Hematopoietic multipotent progenitor cell treated with erythropoietin and hydrocortisone succinate and interleukin-3 and kit ligand, for 6 days (in vitro differentiated cells): ENCODE measurements at regions not wholly inside any gene's neighbourhood (a gene's known extent, or its start where the extent isn't known, plus 50 kb on each side); places are given as distances from the start of the nearest gene placed in this dataset.

Experiments used
- DNase-seq: peaks from one replicate; pipeline ENCODE4 v3.0.0-alpha.2; 2015

GRCh38 chr11:80625563-80625962 lies 1184.7 kb upstream of the TENM4 start:
- no peak for DNase-seq

- DNase-seq: no peak
Observed at GRCh38 chr11:80621871-80622270, 1181.0 kb upstream of the TENM4 start.

- no peak for DNase-seq
Observed at GRCh38 chr11:80620867-80621266, 1180.0 kb upstream of the TENM4 start.

GRCh38 chr11:80617156-80617555 lies 1176.3 kb upstream of the TENM4 start:
- no peak for DNase-seq

GRCh38 chr11:80616070-80616800 lies 1175.4 kb upstream of the TENM4 start:
- DNase-seq: no peak

- DNase-seq: no peak
Observed at GRCh38 chr11:80613655-80614054, 1172.8 kb upstream of the TENM4 start.

- DNase-seq: no peak
Observed at GRCh38 chr11:80610516-80610915, 1169.7 kb upstream of the TENM4 start.

- no peak for DNase-seq
Observed at GRCh38 chr11:80603472-80603871, 1162.6 kb upstream of the TENM4 start.

GRCh38 chr11:80598905-80599304 lies 1158.1 kb upstream of the TENM4 start:
- no peak for DNase-seq

GRCh38 chr11:80596291-80596810 lies 1155.5 kb upstream of the TENM4 start:
- no peak for DNase-seq

GRCh38 chr11:80595011-80595410 lies 1154.2 kb upstream of the TENM4 start:
- peak; percentile 13 for DNase-seq

- DNase-seq: peak; percentile 29
Observed at GRCh38 chr11:80593648-80594374, 1153.0 kb upstream of the TENM4 start.

- DNase-seq: no peak
Observed at GRCh38 chr11:80592546-80592945, 1151.7 kb upstream of the TENM4 start.

- DNase-seq: no peak
Observed at GRCh38 chr11:80587906-80588305, 1147.1 kb upstream of the TENM4 start.

GRCh38 chr11:80586464-80586863 lies 1145.6 kb upstream of the TENM4 start:
- no peak for DNase-seq

GRCh38 chr11:80584661-80585060 lies 1143.8 kb upstream of the TENM4 start:
- DNase-seq: no peak

GRCh38 chr11:80569832-80570231 lies 1129.0 kb upstream of the TENM4 start:
- DNase-seq: no peak

GRCh38 chr11:80565231-80565630 lies 1124.4 kb upstream of the TENM4 start:
- no peak for DNase-seq

GRCh38 chr11:80562523-80563125 lies 1121.8 kb upstream of the TENM4 start:
- DNase-seq: no peak

GRCh38 chr11:80559942-80560341 lies 1119.1 kb upstream of the TENM4 start:
- DNase-seq: no peak

GRCh38 chr11:80553565-80553964 lies 1112.7 kb upstream of the TENM4 start:
- DNase-seq: no peak

- no peak for DNase-seq
Observed at GRCh38 chr11:80542704-80543103, 1101.9 kb upstream of the TENM4 start.

- no peak for DNase-seq
Observed at GRCh38 chr11:80538040-80538439, 1097.2 kb upstream of the TENM4 start.

GRCh38 chr11:80533463-80533862 lies 1092.6 kb upstream of the TENM4 start:
- no peak for DNase-seq
